PC-9 (cell line): ENCODE measurements at regions not wholly inside any gene's neighbourhood (a gene's known extent, or its start where the extent isn't known, plus 50 kb on each side); places are given as distances from the start of the nearest gene placed in this dataset.

Experiments used
- EZH2 ChIP-seq: fragments of 200-600 bp; sonication (generic); IDR thresholded peaks from 2 replicates; pipeline ENCODE4 v1.8.0; 2017; ENCODE audit warnings: antibody characterized with exemption, low read depth
- TF ChIP-seq, protein P1 (sequence below): fragments of 200-600 bp; sonication (generic); conservative IDR thresholded peaks from 2 replicates; pipeline ENCODE4 v1.6.1; 2017; ENCODE audit warnings: mixed run types, antibody characterized with exemption, mild to moderate bottlenecking, moderate library complexity

DNA sequence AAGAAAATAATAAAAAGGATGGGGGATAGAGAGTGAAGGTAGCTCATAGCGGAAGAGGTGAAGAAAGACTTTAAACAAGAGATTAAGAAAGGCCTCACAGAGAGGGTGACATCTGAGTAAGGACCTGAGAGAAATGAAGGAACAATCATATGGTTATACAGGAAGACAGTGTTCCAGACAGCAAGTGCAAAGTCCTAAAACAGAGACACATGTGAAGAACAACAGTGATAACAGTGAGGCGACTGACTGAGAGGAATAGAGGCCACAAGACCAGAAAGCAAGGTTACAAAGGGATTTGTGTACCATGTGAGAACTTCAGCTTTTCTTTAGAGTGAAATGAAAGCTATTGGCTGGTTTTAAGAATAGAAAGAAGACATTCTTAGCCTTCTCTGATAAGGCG, 141.6 kb upstream of the PALMD start:
- TF ChIP-seq, protein P1, sequence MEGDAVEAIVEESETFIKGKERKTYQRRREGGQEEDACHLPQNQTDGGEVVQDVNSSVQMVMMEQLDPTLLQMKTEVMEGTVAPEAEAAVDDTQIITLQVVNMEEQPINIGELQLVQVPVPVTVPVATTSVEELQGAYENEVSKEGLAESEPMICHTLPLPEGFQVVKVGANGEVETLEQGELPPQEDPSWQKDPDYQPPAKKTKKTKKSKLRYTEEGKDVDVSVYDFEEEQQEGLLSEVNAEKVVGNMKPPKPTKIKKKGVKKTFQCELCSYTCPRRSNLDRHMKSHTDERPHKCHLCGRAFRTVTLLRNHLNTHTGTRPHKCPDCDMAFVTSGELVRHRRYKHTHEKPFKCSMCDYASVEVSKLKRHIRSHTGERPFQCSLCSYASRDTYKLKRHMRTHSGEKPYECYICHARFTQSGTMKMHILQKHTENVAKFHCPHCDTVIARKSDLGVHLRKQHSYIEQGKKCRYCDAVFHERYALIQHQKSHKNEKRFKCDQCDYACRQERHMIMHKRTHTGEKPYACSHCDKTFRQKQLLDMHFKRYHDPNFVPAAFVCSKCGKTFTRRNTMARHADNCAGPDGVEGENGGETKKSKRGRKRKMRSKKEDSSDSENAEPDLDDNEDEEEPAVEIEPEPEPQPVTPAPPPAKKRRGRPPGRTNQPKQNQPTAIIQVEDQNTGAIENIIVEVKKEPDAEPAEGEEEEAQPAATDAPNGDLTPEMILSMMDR: no peak
- no peak for TF ChIP-seq EZH2
